Esophagus squamous epithelium (tissue), 4 donors: ENCODE measurements at regions not wholly inside any gene's neighbourhood (a gene's known extent, or its start where the extent isn't known, plus 50 kb on each side); places are given as distances from the start of the nearest gene placed in this dataset.

Source experiments
- CTCF ChIP-seq, 6 experiments: fragments of 450-650 bp in 4 of 6; fragments of 200-600 bp in 2 of 6; sonication (generic) in 2 of 6; IDR thresholded peaks; one replicate each; pipeline ENCODE4 v1.5.1; 2016 to 2019; ENCODE audit warnings: antibody characterized with exemption in 6 of 6, mild to moderate bottlenecking in 4 of 6, moderate library complexity in 4 of 6
- POLR2A ChIP-seq, 4 donors: fragments of 450-650 bp; IDR thresholded peaks; one replicate each; pipeline ENCODE4 v1.6.1; 2017; ENCODE audit warnings: antibody characterized with exemption in 4 of 4, mild to moderate bottlenecking in 4 of 4, moderate library complexity in 3 of 4

GRCh38 chr22:27179161-27179560 is 521.8 kb downstream of the MIAT start:
- TF ChIP-seq CTCF (IDR thresholded peaks at IDR 0.05) = no peak
- TF ChIP-seq POLR2A (IDR thresholded peaks at IDR 0.05) = no peak
